NCI-H1930 (cell line): ENCODE measurements at regions not wholly inside any gene's neighbourhood (a gene's known extent, or its start where the extent isn't known, plus 50 kb on each side); places are given as distances from the start of the nearest gene placed in this dataset.

Source experiments
- DNase-seq, 2 experiments: peaks; one replicate each; lab custom pipeline; 2025; lab: John Stamatoyannopoulos, UW

DNA sequence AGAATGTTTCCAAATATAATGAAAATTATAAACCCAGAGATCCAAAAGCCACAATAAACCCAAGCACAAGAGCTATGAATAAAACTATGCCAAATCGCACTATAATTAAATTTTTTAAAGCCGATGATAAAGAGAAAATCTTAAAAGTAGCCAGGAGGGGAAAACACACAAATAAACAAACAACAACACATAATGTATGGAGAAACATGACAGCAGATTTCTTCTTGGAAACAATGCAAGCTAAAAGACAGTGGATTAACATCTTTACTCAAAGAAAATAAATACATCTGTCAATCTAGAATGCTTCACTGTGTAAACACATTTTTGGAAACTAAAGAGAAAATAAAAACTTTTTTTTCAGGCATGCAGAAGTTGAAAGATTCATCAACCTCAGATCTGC, 53.0 kb upstream of the SMOX start:
- DNase-seq, result no peak

DNA sequence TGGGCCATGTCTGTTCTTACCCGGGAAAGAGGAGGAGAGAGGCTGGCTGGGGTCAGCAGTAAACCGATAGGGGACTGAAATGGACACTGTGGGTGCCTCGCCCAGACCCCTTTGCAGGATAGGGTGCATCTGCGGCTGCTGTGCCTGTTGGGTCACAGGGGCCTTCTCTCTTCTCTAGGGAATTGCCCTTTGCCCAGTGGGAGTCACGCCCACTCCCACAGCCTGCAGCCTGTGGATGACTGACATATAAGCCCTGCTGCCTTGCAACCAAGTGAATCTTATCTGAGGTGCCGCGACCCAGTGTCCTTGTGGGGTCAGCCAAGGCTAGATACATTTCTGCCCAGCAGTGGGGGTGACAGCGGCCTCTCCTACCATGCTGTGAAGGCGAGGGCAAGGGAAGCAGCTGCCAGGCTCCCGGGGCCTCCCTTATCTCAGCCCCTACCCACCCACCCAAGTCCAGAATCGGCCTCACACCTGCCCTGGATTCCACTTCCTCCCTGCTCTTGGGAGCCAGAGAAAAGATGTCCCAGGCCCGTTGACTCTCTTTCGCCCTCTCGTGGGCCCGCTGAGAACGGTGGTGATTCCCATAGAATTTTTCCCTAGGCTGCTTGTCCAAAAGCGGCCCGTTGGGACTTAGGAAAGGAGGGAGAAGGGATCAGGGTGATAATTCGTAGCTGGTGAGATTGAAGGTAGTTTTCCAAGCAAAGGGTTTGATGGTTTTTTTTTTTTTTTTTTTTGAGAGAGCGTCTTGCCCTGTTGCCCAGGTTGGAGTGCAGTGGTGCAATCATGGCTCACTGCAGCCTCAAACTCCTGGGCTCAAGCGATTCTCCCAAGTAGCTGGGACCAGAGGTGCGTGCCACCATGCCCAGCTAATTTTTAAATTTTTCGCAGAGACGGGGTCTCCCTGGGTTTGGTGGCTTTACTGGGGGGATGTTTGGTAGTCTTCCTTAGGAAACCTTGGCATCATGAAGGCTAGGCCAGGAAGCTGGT, 56.8 kb upstream of the SMOX start:
- DNase-seq, result peak in 1 of 2 experiments; percentile 29

DNA sequence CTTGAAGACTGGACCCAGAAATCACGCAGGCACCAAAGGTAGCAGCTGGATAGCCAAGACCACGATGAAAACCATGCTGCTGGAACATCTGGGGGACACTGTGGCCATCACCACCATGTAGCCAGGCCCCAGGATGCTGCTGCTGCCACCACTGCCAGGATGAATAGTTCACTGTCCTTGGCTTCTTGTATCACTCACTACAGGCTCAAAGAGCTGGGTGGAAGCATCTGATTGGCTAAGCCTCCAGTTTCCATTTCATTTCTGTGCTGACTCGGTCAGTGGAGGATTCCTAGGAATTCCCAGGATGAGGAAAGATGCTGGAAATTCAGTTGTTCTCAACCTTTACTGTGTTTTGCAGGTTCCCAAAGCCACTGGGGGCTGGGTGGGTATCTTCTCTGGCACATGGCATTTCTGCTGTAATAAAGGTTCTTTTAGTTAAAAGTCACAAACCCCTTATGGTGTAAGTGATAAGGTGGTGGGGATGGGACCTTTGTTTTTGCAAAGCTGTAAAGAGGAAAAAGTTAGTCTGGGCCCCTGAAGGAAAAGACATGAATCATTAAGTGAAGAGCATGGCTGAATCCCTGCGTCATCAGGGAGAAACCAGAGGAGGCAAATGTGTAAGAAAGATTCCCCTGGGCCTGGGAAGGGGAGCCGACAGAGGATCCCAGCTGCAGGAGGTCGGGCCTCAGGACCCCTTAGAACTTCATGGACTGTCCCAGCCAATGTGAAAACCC, 57.7 kb upstream of the SMOX start:
- no peak for DNase-seq

DNA sequence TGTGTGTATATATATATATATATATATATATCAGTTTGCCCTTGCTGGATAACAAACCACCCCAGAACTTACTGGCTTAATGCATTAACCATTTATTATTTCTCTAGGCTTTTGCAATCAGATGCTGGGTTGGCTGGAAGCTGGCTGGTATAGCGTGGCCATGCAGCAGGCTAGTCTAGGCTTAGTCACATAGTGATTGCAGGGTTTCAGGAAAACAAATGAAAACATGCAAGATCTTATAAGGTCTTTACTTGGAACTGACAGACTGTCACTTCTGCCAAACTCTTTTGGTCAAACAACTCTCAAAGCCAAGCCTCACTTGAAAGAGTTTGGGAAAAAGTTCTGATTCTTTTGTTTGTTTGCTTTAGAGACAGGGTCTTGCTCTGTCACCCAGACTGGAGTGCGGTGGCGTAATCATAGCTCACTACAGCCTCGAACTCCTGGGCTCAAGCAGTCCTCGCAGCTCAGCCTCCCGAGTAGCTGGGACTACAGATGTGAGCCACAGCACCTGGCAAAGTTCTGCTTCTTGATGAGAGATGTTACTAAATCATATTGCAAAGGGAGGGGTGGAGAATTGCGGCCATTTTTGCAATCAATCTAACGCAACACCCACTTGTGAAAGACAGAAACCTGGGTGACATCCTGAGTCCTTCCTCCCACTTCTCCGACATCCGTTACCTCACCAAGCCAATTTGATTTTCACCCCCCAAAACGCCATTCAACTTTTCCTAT, 58.7 kb upstream of the SMOX start:
- DNase-seq, result no peak

DNA sequence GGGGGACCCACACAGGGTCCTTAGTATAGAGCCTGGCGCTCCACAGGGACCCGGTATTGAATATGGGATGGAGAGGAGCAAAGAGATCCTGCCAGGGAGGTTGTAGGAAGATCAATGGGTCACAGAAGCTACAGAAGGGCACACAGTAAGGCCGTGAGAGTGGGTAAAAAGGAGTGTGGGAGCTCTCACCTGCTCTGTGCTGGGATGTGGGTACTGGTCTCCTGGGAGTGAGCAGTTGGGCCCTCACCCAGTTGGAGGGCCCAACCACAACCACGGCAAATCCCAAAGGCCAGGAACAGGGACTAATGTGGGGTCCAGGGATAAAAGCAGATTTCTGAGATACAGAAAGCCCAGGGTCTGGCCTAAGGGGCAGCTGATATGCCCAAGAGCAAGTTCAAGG, 59.9 kb upstream of the SMOX start:
- no peak for DNase-seq

DNA sequence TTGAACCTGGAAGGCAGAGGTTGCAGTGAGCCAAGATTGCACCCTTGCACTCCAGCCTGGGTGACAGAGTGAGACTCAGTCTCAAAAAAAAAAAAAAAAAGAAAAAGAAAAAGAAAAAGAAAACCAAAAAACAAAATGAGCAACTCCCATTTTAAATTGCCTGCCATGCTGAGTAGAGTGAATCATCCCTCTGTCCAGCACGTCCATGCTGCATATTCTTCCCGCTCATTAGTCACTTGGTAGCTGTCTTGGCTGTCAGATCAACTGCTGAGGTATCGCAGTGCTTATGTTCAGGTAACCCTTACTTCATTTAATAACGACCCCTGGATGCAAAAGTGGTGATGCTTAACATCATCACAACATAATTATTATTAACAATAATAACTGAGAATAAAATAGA, 60.7 kb upstream of the SMOX start:
- no peak for DNase-seq

DNA sequence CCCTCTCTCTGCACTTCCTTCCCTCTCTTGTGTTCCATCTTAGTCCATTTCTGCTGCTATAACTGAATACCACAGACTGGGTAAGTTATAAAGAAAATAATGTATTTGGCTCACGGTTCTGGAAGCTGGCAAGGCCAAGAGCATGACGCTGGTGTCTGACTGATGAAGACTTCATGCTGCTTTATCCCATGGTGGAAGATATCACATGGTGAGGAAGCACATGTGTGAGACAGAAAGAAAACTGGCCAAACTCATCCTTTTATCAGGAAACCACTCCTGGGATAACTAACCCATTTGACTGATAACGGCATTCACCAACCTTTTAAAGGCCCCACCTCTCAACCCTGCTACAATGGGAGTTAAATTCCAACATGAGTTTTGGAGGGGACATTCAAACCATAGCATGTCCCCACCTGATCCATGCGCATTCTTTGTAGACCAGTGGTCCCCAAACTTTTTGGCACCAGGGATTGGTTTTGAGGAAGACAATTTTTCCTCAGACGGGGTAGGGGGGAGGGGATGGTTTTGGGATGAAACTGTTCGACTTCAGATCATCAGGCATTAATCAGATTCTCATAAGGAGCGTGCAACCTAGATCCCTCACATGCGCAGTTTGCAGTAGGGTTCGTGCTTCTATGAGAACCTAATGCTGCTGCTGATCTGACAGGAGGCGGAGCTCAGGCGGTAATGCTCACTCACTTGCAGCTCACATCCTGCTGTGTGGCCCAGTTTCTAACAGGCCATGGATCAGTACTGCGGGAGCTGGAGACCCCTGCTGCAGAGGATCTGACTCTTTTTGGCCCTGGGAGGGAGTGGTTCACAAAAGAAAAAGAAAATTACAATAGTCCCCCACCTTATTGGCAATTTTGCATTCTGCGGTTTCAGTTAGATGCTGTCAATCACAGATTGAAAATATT, 61.6 kb upstream of the SMOX start:
- DNase-seq, result no peak

DNA sequence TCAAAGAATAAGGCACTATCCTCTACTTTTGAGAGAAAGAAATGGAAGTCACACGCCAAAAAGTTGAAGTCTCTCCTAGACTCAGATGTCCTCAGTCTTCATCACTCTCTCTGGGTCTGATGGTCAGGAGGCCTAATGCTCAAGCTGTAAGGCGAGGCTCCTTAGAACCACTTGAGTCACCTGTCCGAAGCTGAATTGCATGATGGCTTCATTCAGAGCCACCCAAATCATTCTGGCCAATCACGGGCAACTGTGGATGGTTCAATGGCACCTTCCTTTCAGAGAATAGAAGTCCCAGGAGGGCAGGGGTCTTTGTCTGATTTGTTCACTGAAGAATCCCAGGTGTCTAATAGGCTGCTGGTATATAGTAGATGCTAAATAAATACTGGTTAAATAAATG, 63.9 kb upstream of the SMOX start:
- DNase-seq, result no peak

DNA sequence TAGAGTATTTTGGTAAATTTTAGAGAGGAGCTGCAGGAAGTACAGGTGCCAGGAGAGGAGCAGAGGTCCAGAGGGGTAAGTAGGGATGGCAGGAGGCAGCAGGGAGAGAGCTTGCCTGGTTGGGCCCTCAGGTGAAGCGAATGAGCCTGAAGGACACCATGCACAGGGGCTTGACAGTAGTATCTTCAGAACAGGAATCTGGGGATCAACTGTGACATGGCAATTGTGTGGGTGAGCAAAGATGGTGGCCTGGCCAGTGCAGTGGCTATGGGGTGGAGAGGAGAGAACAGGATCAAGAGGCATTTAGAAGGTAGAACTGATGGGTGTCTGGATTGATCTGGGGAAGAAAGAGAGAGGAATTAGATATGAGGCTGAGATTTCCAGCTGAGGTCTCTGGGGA, 64.5 kb upstream of the SMOX start:
- no peak for DNase-seq

DNA sequence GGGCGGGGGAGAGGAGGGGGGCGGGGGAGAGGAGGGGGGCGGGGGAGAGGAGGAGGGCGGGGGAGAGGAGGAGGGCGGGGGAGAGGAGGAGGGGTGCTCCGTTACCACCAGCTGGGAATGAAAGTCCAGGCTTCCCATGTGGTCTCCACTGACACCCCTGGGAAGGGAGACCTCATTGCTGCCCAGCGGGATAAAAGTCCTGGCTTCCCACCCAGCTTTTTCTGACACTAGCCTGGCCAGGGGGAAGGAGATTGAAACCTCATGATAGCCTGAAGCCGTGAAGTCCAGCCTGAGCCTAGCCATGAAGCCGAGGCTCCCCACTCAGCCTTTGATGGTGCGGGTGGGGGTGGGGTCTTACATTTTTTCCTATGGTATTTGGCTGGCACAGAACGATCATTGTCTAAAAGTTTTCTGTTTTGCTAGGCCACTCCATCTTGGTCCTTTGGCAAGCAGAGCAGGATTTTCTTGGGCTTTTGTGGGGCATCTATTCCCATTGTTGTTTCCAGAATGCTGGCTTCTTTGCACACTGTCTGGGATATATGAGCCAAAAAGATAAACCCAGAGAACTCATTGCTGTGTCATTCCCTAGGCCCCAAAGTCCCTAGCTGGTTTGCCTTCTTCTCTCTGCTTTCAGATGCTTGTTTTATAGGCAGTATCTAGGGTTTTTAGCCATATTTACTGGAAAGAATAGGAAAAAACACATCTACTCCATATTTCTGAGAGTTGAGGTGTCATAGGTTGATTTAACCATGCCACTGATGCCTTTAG, 65.3 kb upstream of the SMOX start:
- no peak for DNase-seq

DNA sequence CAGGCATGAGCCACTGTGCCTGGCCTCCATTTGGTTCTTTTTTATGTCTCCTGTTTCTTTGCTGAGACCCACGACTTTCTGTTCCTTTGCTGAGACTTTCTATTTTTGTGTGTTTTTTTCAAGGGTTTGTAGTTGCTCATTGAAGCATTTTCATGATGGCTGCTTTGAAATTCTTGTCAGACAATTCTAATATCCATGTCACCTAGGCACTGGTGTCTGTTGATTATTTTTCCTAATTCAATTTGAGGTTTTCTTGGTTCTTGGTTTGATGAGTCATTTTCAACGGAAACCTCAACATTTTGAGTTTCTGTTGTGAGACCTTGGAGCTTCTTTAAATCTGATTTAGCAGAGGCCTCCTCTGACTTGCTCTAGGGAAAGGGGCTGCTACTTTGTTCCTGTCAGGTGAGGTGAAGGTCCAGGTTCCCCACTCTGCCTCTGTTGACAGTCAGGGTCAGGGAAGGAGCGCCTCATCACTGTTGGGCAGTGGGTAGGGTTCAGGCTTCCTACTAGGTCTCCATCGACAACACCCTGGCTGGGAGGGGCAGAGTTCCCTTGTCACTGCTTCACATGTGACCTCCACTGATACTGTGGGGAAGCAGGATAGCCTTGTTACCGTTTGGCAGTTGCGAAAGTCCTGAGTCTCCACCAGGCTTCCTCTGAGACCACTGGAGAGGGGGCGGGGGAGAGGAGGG, 66.1 kb upstream of the SMOX start:
- no peak for DNase-seq

DNA sequence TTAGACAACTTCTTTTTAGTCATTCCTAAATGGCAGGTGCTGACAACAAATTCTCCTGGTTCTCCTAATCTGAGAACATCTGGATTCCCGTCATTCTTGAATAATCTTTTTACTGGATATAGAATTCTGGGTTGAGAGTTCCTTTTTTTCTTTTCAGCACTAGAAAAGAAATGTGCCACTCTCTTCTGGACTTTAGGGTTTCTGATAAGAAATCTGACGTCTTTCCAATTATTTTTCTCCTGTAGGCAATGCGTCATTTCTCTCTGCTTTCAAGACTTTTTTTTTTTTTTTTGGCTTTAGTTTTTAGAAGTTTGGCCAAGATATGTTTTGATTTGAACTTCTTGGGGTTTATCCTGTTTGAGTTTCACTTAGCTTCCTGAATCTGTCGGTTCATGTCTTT, 66.1 kb upstream of the RNF24 start:
- no peak for DNase-seq

DNA sequence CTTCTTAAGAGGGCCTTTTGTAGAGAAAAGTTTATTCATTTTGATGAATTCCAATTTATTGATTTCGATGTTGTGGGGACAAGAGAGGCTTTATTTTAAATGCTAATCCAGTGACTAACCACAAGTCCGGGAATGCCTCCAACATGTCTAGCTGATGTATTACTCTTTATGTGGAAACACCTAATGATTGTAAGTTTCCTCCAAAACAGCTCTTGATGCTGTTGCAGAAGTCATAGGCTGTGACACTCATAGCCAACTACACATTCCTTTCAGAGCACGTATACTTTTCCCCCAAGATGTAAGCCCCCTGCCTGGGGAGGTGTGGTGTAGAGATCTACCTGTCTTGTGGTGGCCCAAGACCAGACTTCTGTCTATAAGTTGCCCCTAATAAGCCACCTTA, 61.3 kb upstream of the RNF24 start:
- DNase-seq, result no peak

DNA sequence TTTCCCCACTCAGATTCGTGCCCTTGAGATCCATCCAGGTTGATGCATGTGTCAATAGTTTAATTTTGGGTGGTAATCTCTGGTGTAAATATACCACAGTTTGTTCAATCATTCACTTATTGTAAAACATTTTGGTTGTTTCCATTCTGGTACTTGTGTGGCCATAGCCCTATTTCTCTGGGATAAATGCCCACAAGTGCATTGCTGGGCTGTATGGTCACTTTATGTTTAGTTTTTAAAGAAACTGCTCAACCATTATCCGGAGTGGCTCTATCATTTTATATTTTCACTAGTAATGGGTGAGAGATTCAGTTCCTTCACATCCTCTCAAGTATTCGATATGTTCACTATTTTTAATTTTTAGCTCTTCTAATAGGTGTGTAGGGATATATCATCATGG, 60.7 kb upstream of the RNF24 start:
- no peak for DNase-seq

DNA sequence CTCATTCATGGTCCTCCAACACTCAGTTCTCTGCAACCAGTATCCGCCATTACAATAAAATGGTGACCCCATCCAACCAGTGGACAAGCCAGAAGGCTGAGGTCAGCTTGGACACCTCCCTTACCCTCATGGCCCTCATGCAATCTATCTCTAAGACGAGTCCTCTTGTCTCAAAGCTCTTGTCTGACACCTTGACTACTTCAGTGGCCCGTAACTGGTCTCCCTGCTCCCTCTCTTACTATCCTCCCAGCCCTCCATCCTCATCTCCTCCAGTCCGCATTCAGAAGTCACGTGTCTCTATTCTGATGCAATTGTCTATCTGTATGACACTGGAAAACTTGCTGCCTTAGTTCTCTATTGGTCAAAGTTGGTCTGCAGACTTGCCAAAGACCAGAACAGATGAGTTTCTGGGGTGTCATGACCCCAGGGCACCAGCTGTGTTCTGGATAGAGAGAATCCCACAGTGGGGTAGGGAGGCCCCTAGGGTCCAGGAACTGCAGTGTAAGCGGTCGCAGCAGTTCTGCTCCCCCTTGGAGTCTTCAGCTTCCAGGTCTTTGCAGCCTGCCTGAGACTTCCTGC, 59.6 kb upstream of the RNF24 start:
- no peak for DNase-seq

DNA sequence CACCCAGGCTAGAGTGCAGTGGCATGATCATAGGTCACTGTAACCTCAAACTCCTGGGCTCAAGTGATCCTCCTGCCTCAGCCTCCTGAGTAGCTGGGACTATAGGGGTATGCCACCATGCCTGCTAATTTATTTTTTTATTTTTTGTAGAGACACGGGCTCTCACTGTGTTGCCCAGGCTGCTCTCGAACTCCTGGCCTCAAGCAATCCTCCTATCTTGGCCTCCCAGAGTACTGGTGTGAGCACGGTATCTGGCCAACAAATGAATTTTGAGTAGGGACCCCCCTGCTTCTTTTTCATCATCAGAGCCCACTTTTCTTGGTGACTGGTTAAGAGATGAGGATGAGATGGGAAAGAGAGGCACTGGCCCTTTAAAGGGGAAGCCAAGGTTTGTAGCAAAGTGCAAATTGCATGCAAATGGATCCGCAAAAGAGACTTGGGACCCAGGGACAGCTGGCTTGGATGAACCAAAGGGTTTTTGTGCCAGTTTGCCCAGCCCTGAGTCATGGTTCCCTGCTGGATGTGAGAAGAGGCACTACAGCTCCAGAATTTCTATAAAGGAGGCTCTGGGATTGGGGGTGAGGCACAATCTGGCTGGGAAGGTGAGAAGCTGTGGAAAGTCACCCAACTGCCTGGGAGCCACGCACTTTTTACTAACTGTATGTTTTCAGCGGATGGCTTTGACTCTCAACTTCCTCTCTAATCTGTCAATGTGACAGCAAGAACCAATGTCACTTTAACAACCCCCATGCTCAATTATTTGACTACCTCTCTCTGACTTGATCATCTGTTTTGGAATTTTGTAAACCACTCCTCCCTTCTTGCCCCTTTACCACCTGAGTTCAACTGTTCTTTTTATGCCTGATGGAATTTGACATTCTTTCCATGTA, 58.7 kb upstream of the RNF24 start:
- DNase-seq, result no peak

DNA sequence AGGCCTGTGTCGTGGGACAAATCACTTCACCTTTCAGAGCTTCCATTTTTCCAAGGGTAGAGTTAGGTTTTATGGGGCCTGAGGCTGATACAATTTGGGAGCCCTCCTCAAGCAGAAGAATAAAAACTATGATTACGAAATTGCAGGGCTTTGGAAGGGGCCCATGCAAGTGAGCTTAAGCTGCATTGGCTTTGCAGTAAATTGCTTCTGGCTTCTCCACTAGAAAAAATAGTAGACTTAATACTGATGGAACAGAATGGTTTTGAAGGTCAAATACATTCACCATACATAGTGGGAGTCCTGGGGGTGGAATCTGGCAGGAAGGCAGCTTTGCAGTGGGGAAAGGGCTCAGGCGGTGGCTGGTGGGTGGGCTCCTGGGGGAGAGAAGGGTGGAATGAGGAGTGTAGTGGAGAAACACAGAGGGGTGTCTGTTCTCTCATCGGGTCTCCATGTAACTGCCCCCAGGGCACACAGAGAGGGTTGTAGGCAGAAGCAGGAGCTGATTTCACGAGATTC, 55.9 kb upstream of the RNF24 start:
- DNase-seq, result no peak
